MM.1S (cell line): ENCODE measurements at regions not wholly inside any gene's neighbourhood (a gene's known extent, or its start where the extent isn't known, plus 50 kb on each side); places are given as distances from the start of the nearest gene placed in this dataset.

ENCODE experiments used
- EZH2 ChIP-seq: fragments of 300-600 bp; sonication (generic); optimal IDR thresholded peaks from 2 replicates; pipeline ENCODE3; 2017; ENCODE audit warnings: low read depth, mild to moderate bottlenecking, antibody characterized with exemption, low read length, mixed read lengths
- TF ChIP-seq, protein P1 (sequence below): fragments of 300-600 bp; sonication (generic); IDR thresholded peaks from 2 replicates; pipeline ENCODE4 v1.5.1; 2016; ENCODE audit warnings: antibody characterized with exemption, low read length, mixed read lengths

DNA sequence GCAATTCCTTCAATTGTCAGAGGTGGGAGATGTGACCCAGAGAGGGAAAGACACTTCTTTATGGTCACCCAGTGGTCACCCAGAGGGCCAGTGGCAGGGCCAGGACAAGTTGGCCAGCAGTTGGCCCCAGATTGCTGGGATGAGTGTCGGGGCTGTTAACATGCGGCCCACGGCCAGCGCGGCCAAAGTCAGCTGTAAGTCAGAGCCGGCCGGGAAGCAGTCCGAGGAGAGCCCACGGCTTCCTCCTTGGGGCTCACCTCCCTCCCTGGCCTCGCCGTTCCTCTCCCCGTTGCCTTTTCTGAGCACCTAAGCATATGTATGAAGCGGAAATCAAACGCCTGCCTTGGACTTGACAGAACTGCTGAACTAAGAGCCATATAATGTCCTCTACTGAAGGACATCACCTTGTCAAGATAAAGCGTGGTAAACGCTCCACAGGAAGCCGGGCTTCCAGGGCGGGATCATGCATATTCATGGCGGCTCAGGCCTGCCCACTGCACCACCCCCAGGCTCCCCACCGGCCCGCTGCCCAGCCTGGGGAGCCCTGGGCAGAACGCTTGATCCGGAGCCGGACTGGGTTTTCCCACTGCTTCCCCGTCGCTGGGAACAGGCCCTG, 245.4 kb upstream of the POU3F1 start:
- TF ChIP-seq, protein P1, sequence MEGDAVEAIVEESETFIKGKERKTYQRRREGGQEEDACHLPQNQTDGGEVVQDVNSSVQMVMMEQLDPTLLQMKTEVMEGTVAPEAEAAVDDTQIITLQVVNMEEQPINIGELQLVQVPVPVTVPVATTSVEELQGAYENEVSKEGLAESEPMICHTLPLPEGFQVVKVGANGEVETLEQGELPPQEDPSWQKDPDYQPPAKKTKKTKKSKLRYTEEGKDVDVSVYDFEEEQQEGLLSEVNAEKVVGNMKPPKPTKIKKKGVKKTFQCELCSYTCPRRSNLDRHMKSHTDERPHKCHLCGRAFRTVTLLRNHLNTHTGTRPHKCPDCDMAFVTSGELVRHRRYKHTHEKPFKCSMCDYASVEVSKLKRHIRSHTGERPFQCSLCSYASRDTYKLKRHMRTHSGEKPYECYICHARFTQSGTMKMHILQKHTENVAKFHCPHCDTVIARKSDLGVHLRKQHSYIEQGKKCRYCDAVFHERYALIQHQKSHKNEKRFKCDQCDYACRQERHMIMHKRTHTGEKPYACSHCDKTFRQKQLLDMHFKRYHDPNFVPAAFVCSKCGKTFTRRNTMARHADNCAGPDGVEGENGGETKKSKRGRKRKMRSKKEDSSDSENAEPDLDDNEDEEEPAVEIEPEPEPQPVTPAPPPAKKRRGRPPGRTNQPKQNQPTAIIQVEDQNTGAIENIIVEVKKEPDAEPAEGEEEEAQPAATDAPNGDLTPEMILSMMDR: no peak
- no peak for TF ChIP-seq EZH2
